Hematopoietic multipotent progenitor cell treated with erythropoietin and hydrocortisone succinate and interleukin-3 and kit ligand, for 15 days (in vitro differentiated cells): ENCODE measurements at regions not wholly inside any gene's neighbourhood (a gene's known extent, or its start where the extent isn't known, plus 50 kb on each side); places are given as distances from the start of the nearest gene placed in this dataset.

Experiments
- DNase-seq: peaks from one replicate; pipeline ENCODE4 v3.0.0-alpha.2; 2015; ENCODE audit warnings: low spot score

- no peak for DNase-seq
Observed at GRCh38 chr21:35646606-35647005, 413.7 kb downstream of the SETD4 start.

- DNase-seq = no peak
Observed at GRCh38 chr21:35645991-35646390, 414.3 kb downstream of the SETD4 start.

GRCh38 chr21:35644523-35644922 is 415.8 kb downstream of the SETD4 start:
- DNase-seq = no peak

GRCh38 chr21:35643176-35643575 is 417.1 kb downstream of the SETD4 start:
- DNase-seq = no peak

GRCh38 chr21:35641271-35642016 is 418.9 kb downstream of the SETD4 start:
- DNase-seq = no peak

GRCh38 chr21:35637431-35637830 is 422.9 kb downstream of the SETD4 start:
- DNase-seq = no peak

- DNase-seq = no peak
Observed at GRCh38 chr21:35635994-35636393, 424.3 kb downstream of the SETD4 start.

- no peak for DNase-seq
Observed at GRCh38 chr21:35635261-35635660, 425.1 kb downstream of the SETD4 start.

GRCh38 chr21:35633501-35633900 is 426.8 kb downstream of the SETD4 start:
- DNase-seq = no peak

- no peak for DNase-seq
Observed at GRCh38 chr21:35632711-35633110, 427.6 kb downstream of the SETD4 start.

- DNase-seq = no peak
Observed at GRCh38 chr21:35628316-35628715, 432.0 kb downstream of the SETD4 start.

GRCh38 chr21:35627462-35627861 is 432.9 kb downstream of the SETD4 start:
- DNase-seq = no peak

GRCh38 chr21:35625576-35625975 is 434.8 kb downstream of the SETD4 start:
- no peak for DNase-seq

GRCh38 chr21:35624901-35625300 is 435.4 kb downstream of the SETD4 start:
- DNase-seq = no peak

GRCh38 chr21:35622612-35623011 is 437.7 kb downstream of the SETD4 start:
- no peak for DNase-seq

GRCh38 chr21:35619184-35619583 is 441.1 kb downstream of the SETD4 start:
- DNase-seq = no peak

GRCh38 chr21:35617491-35617890 is 442.8 kb downstream of the SETD4 start:
- no peak for DNase-seq

GRCh38 chr21:35616090-35616489 is 444.2 kb downstream of the SETD4 start:
- no peak for DNase-seq

- no peak for DNase-seq
Observed at GRCh38 chr21:35615325-35615724, 445.0 kb downstream of the SETD4 start.

- DNase-seq = no peak
Observed at GRCh38 chr21:35614396-35614921, 445.9 kb downstream of the SETD4 start.

- no peak for DNase-seq
Observed at GRCh38 chr21:35611708-35612132, 448.6 kb downstream of the SETD4 start.

GRCh38 chr21:35609263-35609662 is 451.1 kb downstream of the SETD4 start:
- DNase-seq = no peak

GRCh38 chr21:35607406-35607805 is 452.9 kb downstream of the SETD4 start:
- DNase-seq = no peak

GRCh38 chr21:35606578-35606977 is 453.7 kb downstream of the SETD4 start:
- DNase-seq = no peak
